NCI-H2227 treated with DMSO at 0.1 percent for 48 hours (cell line): ENCODE measurements at regions not wholly inside any gene's neighbourhood (a gene's known extent, or its start where the extent isn't known, plus 50 kb on each side); places are given as distances from the start of the nearest gene placed in this dataset.
"Not testable (repeated sequence)": the region's sequence is repeated elsewhere in the genome, so short reads cannot be mapped to it uniquely, and the experiment has no call there.

Experiments used
- DNase-seq: peaks from one replicate; lab custom pipeline; 2025; lab: John Stamatoyannopoulos, UW

DNA sequence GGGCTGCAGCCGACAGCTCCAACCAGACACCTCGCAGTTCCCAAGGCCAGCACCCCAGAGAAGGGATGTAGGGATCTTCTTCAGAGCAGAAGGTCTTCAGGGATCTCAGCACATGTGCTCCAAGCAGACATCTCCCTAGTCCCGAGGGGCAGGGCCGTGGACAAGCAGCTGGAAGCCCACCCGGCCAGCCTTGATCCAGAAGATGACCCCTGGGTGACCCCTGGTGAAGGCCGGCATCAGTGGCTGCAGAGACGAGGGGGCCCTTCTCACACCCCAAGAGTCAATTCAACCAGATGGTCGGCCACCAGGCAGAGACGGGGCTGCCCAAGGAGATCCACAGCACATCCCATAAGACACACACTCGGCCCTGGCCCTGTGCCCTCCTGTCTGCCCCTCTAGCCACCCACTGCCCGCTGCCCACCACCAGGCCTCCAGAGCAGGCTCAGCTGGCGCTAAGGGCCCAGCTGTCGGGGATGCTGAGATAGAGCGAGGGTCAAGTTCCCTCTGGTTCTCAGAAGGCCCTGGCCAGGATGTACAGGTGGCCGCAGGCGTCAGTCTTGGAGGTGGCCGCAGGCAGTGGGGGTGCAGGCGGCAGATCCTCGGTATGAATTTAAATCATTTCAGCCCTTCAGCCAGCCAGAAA, 168.3 kb downstream of the BRD1 start:
- DNase-seq: no peak

DNA sequence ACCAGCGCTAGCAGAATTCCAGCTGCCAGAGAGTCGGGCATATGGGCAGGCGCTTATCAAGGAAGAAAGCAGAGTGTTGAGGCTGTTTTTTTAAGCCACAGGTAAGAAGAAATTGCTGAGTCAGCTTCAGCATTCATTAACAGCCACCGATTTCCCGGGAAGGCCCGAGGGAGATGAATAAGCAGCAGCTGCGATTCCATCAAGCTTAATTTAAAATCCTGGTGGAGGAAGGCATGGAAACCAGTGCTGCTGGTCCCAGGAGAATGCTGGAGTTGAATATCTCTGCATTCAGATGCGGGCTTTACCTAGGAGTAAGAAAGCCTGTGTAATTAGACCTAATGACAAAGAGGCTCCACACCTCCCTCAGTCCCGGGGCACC, 168.8 kb downstream of the BRD1 start:
- DNase-seq: no peak

DNA sequence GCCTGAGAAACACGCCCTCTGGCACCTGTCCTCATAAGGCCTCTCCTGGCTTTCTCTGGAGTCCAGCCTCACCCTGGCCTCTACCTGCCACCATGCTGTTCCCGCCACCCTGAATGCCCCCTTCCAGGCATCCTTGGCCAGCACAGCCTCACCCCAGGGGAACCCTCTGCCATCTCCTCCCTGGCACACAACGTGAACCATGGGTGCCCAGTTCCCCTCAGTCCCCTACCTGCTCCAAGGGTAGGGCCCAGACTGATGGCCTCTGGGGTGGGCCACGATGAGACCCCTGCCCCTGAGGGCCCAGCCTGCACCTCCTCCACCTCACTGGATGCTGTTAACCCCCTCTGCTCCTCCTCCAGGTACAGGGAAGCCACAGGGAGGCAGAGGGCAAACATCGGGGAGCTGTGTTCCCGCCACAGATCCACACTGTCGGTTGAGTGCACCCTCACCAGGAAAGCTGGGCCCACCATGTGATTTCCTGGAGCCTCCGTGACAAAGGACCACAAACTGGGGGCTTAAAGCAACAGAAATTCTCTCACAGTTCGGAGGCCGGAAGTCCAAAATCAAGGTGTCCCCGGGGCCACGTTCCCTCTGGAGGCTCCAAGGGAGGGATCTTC, 169.6 kb downstream of the BRD1 start:
- no peak for DNase-seq

DNA sequence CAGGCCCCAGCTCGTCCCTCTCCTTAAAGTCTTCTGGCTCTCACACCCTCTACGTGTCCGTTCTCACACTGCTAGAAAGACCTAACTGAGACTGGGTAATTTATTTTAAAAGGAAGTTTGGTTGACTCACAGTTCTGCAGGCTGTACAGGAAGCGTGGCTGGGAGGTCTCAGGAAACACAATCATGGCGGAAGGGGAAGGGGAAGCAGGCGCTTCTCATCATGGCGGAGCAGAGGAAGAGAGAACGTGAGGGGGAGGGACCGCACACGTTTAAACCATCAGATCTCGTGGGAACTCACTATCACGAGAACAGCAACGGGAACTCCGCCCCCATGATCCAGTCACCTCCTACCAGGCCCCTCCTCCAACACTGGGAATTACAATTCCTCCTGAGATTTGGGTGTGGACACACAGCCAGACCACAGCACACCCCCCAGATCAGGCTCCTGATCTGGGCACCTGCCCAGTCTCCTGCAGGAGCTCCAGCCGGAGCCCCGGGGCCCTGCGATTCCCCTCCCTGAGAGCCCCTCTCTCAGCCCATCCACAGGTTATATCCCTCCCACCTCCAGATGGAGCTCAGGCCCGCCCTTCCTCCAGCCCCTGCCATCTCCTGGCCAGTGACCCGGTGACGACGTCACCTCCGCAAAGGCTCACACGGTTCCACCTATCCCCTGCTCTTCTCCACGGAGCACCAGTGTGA, 170.2 kb downstream of the BRD1 start:
- DNase-seq: no peak

DNA sequence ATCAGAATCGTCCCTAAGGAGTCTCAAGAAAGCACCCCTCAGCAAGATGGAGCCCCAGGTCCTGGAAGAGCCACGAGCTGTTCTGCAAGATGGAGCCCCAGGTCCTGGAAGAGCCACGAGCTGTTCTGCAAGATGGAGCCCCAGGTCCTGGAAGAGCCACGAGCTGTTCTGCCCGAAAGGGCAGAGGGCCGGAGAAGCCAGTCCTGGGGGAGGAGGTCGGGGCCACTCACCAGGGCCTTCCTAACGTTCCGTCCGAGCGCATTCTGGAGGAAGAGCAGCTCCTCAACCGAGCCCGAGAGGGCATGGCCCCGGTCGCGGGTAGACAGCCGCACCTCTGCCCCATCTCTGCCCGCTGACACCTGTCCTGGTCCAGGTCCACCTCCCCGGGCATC, 170.8 kb downstream of the BRD1 start:
- not testable (repeated sequence) for DNase-seq

DNA sequence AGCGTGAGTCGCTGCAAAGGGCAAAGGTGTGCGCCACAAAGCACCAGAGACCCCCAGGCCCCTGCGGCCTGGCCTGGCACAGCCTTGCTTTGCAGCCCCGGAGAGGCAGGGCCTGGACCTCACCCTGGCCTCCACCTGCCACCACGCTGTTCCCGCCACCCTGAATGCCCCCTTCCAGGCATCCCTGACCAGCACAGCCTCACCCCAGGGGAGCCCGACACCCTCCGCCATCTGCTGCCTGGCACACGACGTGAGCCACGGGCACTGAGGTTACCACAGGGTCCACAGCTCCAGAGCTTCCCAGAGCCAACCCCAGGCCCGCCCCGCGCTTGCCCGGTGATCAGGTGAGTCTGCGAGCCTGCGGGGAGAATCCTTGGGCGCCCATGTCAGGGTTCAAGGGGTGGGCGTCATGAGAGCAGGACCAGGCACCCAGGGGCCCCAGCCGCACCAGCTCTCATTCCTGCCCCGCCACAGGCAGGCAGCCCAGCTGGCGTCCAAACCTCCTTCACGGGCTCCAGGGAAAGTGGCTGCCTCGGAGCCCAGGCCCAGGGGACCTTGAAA, 171.3 kb downstream of the BRD1 start:
- DNase-seq: no peak

DNA sequence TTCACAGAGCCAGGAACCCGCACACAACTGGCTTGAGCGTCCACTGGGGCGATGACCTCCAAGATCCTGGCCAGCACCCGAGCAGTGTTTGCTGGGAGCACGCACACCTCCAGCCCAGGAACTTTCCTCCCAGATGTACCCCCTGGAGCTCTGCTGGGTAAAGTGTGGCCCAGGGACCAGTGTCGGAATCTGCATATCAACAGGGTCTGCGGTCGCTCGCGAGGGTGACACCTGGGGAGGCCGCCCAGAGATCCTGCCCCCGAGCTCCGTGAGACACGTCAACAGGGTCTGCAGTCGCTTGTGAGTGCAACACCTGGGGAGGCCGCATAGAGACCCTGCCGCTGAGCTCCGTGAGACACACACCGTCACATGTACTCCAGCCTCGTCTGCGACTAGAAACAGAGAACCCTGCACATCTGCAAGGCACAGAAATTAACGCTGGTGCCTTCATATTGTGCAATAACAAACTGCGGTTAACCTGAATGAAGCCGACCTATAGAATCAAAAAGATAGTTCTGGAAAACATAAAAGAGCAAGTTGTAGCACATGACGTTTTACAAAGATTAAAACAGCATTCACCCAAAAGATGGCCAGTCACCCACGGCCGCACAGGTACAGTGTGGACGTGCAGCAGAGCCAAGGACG, 172.4 kb downstream of the BRD1 start:
- no peak for DNase-seq

DNA sequence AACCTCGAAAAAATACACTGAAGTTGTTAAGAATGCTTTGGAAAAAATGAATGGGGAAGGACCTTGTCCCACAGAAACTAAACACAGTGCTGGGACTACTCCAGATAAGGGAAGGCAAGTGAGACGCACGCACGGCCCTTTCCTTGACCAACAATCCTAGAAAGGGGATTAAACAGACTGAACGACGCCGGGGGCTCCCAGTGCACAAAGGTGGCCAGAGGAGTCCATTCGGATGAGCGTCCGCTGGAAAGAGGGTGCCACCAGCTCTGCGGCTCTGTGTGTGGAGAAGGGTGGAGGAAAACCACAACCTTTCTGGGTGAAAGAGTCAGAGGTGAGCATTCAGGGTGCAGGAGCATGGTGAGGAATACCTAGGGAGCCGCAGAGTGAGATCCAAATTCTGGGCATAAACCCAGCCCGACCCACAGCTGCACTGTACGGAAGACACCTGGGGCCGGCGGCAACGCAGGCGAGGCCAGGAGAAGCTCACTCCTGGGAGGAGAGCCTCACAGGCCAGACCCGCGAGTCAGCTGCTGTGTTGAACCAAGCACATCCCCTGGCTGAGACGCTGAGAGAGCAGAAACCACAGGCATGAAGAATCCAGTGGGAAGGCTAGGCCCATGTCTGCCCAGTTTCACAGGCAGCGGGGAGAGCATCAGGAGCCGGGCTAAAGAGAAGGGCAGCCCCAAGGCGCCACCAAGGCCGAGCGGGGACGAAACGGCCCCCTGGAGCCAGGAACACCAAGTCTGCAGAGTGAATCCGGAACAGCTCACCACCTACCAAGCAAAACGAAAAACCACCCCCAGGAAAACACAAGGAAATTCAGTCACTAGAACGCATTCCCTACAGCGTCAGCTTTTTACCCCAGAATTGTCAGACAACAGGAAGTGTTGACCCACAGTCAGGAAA, 177.1 kb downstream of the BRD1 start:
- DNase-seq: no peak

DNA sequence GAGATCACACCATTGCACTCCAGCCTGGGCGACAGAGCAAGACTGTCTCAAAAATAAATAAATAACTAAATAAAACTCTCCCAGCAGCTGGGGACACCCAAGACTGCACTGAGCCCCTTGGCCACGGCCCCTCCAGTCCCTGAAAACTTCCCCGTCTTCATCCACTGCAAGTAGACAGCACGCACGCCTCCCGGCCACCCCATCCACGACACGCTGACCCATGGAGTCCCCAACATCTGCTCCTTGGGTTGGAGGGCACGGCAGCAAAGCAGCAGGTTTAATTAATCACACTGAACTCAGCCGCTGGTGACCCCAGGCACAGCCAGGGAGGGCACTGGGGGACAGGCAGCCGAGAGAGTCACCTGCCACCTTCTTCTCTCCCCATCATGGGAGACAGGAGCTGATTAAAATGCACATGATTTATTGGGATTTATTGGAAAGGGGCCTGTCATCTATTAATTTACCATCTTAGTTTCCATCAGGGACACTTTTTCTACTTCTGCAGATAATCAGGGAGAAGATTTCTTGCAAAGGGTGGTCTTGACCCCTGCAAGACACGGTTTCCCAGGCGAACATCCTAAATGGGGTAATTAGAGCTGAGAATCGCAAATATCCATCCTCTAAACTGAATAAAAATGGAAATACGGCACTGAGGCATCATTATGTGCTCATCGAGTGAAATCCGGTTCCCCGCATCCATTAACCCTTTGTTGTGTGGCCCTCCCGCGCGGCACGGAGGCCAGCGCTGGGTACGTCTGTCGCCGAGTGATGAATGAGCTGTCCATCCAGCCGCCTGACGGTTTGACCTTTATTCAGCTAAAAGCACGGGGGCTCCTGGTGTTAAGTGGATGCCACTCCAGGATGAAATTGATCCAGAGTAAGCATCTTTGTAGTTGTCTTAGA, 178.3 kb downstream of the BRD1 start:
- DNase-seq: no peak

DNA sequence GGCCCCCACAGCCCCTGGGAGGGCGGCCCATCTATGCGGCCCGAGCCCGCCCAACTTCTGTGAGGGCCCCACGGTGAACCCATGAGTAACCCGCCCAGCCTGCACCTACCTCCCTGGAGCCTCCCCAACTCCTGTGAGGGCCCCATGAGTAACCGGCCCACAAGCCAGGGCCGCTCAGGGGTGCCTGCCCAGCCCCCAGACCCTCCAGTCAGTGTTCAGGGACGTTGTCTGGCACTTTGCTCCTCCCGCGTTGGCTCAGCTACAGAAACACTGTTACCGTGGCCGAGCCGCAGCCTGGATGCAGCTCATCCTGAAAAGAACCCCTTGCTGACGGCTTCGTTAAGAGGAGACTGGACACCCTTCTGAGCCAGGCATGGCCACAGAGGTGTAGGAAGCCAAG, 179.6 kb downstream of the BRD1 start:
- no peak for DNase-seq

DNA sequence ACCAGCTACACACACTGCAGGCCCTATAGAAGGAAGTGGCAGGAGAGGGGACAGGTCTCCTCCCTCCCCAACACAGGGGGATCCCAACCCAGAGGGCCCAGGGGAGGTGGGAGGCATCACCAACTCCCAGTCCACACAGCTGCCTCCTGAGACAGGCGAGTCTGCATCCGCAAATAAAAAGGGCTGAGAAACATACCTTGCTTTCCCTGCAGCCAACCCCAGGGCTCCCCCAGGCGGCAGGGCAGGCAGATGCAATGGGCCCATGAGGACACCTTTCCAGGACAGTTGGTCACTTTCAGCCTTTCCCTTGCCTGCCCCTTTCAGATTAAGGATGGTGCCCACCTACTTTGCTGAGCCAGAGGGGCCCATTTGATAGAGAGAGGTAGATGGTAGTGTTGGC, 180.0 kb downstream of the BRD1 start:
- no peak for DNase-seq

DNA sequence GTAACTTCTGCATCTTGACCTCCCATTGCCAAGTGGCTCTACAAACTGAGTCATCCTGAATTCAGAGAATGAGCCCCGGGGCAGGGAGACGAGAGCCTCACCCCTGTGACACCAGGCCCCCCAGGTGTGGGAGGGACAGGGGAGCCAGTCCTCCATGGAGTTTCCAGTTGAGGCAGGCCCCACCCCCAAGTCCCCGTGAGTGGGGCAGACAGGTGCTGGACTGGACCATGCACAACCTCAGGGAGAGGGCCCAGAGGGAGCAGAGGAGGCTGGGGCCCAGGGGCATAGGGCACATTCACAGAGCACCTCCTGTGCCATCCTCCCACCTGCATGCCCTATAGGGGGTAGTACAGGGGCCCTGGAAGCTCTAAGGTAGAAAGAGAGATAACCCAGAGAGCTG, 180.8 kb downstream of the BRD1 start:
- DNase-seq: no peak

DNA sequence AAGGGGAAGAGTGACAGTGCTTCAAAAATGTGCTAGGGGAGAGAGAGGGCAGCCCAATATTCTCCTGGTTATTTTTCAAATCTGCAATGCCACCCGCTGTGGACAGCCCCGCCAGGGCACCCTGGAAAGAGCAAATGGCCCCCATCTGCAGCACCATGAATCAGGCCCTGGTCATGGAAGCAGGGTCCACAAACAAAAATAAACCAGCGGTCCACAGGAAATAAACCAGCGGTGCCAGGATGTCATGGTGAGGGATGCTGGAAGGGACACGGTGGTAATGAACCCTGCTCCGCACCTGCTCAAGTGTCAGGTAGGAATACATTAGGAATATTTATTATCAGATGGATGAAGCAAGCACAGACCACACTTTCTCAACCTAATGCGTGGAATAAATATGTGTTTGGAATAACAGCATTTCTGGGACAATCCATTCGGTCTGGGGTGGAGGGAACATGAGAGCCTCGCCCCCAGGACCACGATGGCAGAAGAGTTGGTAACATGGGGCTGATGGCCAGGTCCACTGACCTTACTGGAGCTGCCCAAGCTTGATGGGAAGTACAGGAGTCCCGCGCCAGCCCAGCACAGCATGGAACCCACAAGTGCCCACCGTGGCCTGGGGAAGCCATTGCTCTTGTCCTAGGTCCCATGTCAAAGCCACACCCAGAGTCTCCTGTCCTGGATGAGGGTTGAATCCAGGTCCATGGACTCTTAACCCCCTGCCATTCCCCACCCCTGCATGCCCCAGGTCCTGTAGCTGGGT, 181.7 kb downstream of the BRD1 start:
- DNase-seq: no peak

DNA sequence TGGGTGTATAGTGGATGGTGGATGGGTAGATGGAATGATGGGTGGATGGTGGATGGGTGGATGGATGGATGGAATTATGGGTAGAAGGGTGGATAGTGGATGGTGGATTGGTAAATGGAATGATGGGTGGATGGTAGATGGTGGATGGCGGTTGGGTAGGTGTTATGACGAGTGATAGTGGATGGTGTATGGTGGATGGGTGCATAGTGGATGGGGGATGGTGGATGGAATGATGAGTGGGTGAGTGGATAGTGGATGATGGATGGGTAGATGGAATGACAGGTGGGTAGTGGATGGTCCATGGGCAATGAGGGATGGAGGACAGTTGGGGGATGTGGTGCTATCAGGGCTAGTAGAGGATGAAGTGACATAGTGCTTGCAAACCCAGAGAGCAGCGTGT, 182.4 kb downstream of the BRD1 start:
- no peak for DNase-seq

DNA sequence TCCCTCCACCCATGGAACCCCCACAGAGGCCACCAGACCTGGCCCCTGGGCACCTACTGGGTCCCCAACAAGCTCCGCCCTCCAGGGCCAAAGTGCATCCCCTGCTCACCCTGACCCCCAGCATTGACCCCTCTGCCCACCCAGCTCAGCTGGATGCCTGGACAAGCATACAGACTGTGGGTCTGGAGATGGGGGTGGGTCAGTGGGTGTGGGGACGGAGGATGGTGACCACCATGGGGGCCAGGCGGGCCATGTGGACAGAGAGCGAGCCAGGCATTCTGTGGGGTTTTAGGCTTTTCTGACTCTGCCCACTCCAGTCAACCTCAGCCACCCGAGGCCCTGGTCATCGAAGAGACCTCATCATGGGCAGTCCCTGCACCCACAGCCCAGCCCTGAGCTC, 183.7 kb downstream of the BRD1 start:
- DNase-seq: no peak

DNA sequence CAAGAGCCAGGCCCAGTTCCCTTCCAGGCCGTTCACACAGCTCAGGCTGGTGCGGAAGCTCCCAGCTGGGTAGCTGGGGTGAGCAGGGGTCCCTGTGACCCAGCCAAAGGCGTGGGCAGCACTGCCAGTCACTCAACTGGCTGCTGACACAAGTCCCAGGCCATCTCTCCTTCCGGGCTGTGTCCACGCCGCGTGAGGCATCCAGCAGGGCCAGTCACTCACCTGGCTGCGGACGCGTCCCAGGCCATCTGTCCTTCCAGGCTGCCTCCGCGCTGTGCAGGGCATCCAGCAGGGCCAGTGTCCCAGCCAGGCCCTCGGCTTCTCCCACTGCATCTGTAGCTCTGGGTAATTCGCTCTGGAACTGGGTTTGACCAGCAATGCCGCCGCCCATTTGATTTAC, 184.2 kb downstream of the BRD1 start:
- DNase-seq: no peak

DNA sequence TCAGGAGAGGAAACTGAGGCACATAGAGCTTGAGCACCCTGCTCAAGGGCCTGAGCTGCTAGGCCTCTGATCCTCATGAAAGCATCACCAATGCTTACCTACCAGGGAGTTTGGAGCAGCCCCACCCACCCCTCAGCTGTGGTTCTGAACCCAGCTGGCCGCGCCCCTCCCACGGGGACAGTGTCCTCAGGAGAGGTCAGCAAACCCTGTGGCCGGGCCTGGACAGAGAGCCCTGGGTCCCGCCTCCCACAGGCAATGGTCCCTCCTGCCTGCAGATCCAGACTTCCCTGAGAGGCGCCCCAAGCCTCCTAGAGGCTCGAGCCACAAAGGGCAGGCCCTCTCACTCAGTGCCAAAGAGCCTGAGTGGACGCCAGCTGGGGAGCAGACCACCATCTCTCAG, 184.9 kb downstream of the BRD1 start:
- no peak for DNase-seq

DNA sequence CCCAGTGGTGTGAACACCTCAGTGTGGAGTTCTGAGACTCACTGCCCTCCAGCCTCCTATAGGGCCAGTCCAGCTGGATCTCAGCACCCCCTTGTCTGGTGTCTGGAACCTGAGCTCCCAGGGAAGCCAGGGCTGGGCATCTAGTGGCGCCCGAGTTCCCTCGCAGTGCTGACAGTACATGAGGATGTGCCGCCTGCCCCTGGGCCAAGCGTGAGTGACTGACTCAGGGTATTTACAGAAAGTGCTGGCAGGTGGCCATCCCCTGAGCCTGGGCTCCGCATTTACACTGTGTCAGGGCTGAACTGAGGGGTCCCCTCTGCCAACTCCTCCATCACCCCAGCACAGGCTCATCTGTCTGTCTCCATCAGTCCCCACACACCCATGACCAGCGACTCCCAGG, 185.3 kb downstream of the BRD1 start:
- DNase-seq: no peak

DNA sequence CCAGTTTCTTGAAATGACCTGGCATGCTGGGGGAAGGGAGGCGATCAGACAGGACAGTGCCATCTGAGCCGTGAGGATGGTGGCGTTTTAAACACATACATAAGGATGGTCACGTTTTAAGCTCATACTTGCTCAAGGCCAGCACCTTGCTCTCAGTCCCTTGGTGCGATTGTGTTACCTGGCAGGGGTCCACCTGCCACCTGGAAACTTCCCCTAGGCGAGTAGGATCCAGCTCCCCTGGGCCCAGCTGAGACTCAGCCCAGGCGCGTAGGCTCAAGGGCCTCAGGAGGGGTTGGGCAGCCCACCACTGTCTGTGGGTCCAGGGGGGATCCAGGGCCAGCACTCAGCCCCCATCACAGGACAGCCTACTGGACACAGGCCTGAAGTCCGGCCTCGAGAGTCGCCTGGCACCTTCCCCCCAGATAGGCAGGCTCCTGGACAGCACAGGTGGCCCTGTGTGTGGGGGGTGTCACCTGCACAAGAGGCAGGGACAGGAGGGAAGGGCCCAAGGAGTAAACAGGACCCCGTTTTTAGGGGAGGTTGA, 185.8 kb downstream of the BRD1 start:
- DNase-seq: no peak
